GM12875 (cell line): ENCODE measurements at regions not wholly inside any gene's neighbourhood (a gene's known extent, or its start where the extent isn't known, plus 50 kb on each side); places are given as distances from the start of the nearest gene placed in this dataset.
A peak's percentile ranks its signal among the peaks of the same experiment; 100 is the strongest.

Experiments used
- H3K4me3 ChIP-seq: one replicate; pipeline ENCODE4 v1.5.1; 2011; ENCODE audit warnings: low read depth, low read length, control low read depth
- TF ChIP-seq, protein P1 (sequence below): IDR thresholded peaks from 2 replicates; pipeline ENCODE4 v1.5.1; 2011; ENCODE audit warnings: low read depth, mild to moderate bottlenecking, control low read depth, inconsistent platforms, low read length, moderate library complexity, borderline replicate concordance; ENCODE audit not compliant: insufficient read depth

DNA sequence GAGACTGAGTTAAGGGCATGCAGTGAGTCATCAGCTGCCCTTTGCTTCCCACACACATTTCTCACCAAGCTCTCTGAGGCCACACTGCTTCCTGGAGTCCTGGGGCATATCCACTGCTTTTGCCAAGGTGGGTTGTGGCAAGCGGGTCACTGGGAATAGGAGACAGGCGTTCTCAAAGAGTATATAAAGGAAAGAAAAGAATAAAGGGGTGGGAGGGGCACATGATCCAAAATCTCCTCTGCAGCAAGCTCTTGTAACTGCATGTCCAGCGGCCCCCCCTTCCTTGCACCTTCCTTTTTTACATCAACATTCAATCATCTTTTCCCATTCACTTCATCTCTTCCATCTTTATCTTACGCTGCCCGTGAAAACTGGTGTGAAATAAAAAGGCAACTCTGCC is 259.1 kb upstream of the RPL38 start:
- no peak overlapping the region for H3K4me3 ChIP-seq
- TF ChIP-seq, protein P1, sequence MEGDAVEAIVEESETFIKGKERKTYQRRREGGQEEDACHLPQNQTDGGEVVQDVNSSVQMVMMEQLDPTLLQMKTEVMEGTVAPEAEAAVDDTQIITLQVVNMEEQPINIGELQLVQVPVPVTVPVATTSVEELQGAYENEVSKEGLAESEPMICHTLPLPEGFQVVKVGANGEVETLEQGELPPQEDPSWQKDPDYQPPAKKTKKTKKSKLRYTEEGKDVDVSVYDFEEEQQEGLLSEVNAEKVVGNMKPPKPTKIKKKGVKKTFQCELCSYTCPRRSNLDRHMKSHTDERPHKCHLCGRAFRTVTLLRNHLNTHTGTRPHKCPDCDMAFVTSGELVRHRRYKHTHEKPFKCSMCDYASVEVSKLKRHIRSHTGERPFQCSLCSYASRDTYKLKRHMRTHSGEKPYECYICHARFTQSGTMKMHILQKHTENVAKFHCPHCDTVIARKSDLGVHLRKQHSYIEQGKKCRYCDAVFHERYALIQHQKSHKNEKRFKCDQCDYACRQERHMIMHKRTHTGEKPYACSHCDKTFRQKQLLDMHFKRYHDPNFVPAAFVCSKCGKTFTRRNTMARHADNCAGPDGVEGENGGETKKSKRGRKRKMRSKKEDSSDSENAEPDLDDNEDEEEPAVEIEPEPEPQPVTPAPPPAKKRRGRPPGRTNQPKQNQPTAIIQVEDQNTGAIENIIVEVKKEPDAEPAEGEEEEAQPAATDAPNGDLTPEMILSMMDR = no peak

DNA sequence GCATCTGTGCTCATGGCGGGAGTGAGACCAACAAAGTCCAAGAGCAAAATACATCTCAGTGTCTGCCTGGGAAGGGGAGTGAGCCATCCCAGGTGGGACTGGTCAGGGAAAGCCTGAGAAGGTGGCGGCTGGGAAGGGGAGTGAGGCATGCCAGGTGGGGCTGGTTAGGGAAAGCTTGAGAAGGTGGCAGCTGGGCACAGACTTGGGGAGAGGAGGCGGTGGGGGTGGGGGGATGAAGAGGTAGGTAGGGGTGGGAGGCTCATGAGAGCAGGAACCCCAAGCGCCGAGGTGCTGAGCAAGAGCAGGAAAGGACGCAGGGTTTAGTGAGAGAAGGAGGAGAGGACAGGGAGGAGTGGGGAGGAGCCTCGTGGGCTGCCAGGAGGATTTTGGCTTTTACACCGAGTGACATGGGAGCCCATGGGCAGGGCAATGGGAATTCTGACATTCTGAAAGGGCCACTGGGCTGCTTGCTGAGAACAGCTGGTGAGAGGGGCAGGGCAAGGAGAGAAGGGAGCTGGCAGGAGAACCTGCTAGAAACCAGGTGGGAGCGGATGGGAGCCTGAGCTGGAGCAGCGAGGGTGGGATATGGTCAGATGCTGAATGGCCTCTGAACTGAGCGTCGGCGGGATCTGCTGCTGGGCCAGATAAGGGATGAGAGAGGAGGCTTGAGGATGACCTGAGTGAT is 256.1 kb upstream of the RPL38 start:
- TF ChIP-seq, protein P1 = no peak
- no peak overlapping the region for H3K4me3 ChIP-seq

DNA sequence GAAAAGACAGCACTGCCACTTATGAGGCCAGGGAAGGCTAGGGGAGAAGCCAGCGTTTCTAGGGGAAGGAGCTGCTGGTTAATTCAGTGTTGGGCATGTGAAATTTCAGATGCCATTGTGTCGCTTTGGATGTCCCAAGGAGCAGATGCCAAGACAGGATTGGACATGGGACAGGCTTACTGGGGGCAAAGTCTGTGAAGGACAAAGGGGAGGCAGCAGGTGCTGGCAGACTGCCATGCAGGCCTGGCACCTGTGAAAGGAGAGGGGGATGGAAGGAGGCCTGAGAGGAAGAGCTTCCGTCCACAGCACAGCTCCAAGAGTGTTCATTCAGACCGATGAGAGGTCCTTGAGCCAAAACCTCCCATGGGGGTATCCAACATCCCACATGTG is 255.5 kb upstream of the RPL38 start:
- no peak overlapping the region for H3K4me3 ChIP-seq
- TF ChIP-seq, protein P1 = no peak

DNA sequence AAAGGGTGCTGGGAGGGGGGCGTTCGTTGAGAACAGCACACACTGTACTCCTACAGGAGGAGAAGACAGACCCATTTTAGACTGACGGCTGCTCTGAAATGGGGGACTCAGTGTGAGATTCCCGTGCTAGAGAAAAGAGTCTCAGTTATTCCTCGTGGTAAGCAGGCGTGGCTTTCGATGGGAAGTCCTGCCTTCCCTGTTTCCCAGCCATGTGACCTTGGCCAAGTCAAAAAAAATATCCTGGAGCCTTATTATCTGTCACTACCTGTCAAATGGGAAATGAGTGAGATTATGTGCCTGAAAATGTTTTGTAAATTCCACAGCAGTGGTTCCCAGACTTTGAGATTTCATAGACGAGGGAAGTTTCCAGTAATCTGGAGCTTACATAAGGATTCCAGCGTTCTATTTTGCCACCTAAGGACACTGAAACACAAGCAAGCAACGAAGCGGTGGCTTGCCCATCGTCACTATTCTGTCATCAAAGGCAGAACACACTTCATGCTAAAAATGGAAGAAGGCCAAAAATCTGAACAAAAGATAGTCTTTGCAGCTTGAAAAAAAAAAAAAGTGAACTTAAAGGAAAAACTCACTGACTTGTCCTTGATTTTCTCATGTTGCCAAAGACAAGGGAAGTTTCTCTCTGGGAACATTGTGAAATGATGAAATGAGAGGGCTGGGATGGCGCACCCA is 253.4 kb upstream of the RPL38 start:
- TF ChIP-seq, protein P1 = no peak

DNA sequence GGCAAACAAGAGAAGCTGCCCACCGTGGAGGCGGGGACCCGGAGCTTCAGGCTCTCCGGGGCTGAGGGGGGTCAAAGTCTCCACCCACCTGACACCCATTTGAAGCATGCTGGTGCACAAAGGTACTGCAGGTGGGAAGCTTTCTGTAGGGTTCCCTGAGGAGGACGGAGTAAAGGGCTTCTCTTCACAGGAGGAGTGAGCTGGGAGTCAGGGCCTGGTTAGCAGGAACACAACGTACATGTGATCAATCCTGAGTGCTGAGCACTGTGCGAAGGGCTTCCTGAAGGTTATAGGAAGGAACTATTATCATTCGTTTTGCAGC is 252.9 kb upstream of the RPL38 start:
- TF ChIP-seq, protein P1 = no peak

More for the DNA sequence above, 253.4 kb upstream of the RPL38 start:
- no peak overlapping the region for H3K4me3 ChIP-seq

DNA sequence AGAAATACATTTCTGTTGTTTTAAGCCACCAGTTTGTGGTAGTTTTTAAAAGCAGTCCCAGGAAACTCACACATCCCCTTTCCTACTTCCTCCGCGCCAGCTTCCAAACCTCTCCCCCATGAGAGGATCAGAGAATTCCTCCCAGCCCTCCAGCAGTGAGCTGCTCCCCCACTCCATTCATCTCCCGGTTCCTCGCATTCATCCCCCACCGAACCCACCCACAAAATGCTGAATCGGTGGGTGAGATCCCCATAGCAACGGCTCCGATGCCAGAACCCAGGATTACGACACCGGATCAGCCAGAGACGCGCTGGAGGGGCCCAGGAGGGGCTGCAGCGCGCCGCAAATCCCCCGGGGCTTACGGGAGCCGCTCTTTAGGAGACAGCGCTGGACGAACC is 251.4 kb upstream of the RPL38 start:
- H3K4me3 ChIP-seq = no peak overlapping the region
- TF ChIP-seq, protein P1 = no peak

More for the DNA sequence above, 252.9 kb upstream of the RPL38 start:
- H3K4me3 ChIP-seq = no peak overlapping the region

DNA sequence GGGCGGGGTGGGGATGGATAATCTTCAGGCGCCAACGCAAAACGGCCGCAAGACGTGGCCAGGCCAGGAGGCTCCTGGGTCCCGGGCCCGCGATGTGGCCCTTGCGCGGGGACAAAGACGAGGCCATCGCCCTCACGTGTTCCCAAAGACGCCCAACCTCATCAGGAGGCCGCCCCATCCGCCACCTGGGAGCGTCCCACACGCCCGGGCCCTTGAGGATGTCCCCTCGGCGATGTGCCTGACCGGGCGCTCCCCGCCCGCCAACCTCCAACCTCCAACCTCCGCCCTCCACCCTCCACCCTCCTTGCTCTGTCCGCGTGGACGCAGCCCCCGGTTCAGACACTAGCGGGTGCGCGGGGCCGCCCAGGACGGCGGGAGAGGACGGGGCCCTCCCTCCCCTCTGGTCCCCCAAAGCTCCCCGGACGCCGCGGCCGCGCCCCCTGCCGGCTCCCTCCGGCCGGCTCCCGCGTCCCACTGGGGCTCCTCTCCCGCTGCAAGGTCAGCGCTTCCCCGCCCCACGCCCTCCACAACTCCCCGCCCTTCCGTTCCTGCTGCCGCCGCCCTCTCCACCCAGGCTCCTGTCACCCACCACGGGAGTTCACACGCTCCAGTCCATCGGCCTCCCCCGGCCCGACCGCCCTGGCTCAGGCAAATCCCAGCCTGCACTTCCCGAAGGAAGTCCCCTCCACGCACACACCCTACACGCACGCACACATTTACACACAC is 250.8 kb upstream of the RPL38 start:
- no peak overlapping the region for H3K4me3 ChIP-seq
- TF ChIP-seq, protein P1 = 0 out of 2 replicates have a peak, but pooled peaks have one; percentile 35
